Prostate gland (tissue), 2 donors: ENCODE measurements at regions not wholly inside any gene's neighbourhood (a gene's known extent, or its start where the extent isn't known, plus 50 kb on each side); places are given as distances from the start of the nearest gene placed in this dataset.

Experiments
- CTCF ChIP-seq, 4 experiments: fragments of 200-600 bp in 2 of 4; fragments of 450-650 bp in 2 of 4; sonication (generic) in 2 of 4; IDR thresholded peaks; 1 replicate in 3 of 4; 2 replicates in 1 of 4; pipeline ENCODE4 v1.5.1; 2016 to 2019; ENCODE audit warnings: antibody characterized with exemption in 4 of 4, mild to moderate bottlenecking in 2 of 4, moderate library complexity in 2 of 4
- POLR2AphosphoS5 ChIP-seq: sonication (generic); formaldehyde crosslinking; IDR thresholded peaks from one replicate; pipeline ENCODE4 v1.6.1; 2017; ENCODE audit warnings: antibody characterized with exemption

- TF ChIP-seq CTCF (IDR thresholded peaks at IDR 0.05) (no peak), POLR2AphosphoS5 (no peak)
Observed at GRCh38 chr1:4599521-4599920, 54.9 kb upstream of the AJAP1 start.
